ENCODE measurements at regions not wholly inside any gene's neighbourhood (a gene's known extent, or its start where the extent isn't known, plus 50 kb on each side); places are given as distances from the start of the nearest gene placed in this dataset.

- DNase-seq (ENCODE audit: low read depth) = no peak
Measured at GRCh38 chr10:47077941-47078340, 166.7 kb downstream of the PTPN20 start.

DNA sequence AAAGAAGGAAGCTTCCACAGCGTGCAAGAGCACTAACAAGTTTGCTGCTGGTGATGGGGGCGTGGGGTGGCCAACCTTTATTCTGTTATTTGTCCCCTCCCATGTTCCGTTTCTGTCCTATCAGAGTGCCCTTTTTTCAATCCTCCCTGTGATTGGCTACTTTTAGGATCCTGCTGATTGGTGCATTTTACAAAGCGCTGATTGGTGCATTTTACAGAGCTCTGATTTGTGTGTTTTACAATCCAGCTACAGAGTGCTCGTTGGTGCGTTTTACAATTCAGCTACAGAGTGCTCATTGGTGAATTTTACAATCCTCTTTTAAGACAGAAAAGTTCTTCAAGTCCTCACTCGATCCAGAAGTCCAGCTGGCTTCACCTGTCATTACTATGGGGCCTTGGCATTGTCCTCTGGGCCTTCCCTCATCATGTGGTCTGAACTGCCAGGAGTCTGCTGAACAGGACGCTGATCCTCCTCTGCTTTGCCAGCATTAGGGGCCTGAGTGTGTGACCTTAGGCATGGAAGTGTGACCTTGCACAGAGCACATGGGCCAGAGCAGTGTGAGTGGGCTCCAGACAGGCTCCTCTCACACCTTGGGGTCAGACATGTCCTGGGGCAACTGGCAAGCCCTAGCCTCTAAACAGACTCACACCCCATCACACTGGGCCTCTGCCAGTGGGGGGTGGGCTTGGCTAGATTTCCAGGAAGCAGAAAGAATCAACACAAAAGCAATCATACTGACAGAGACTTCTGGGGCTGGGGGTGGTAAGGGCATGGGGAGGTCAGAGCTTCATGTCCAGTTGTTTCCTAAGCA is 167.4 kb downstream of the PTPN20 start:
- no peak for DNase-seq (ENCODE audit: low read depth)

- DNase-seq (ENCODE audit: low read depth) = no peak
Measured at GRCh38 chr10:47079204-47079580, 168.0 kb downstream of the PTPN20 start.

GRCh38 chr10:47081264-47081663 is 170.0 kb downstream of the PTPN20 start:
- no peak for DNase-seq (ENCODE audit: low read depth)

DNA sequence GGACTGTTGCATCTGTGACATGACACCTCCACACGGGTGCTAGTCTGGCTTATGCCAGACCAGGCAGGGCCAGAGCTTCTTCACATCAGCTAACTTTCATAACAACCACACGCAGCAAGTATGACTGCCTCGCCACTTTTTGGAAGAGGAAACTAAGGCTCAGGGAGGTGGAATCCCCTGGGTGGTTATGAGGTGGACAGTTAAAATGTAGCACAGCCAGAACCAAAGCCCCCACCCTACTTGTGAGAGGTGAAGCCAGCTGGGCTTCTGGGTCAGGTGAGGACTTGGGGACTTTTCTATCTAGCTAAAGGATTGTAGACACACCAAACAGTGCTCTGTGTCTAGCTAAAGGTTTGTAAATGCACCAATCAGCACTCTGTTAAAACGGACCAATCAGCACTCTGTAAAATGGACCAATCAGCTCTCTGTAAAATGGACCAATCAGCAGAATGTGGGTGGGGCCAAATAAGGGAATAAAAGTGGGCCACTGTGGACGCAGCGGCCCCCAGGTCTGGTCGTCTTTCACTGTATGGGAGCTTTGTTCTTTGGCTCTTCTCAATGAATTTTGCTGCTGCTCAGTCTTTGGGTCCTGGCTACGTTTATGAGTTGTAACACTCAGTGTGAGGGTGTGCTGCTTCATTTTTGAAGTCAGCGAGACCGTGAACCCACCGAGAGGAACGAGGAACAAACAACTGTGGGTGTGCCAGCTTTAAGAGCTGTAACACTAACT is 171.0 kb downstream of the PTPN20 start:
- no peak for DNase-seq (ENCODE audit: low read depth)

GRCh38 chr10:47087667-47088066 is 176.4 kb downstream of the PTPN20 start:
- no peak for DNase-seq (ENCODE audit: low read depth)

DNA sequence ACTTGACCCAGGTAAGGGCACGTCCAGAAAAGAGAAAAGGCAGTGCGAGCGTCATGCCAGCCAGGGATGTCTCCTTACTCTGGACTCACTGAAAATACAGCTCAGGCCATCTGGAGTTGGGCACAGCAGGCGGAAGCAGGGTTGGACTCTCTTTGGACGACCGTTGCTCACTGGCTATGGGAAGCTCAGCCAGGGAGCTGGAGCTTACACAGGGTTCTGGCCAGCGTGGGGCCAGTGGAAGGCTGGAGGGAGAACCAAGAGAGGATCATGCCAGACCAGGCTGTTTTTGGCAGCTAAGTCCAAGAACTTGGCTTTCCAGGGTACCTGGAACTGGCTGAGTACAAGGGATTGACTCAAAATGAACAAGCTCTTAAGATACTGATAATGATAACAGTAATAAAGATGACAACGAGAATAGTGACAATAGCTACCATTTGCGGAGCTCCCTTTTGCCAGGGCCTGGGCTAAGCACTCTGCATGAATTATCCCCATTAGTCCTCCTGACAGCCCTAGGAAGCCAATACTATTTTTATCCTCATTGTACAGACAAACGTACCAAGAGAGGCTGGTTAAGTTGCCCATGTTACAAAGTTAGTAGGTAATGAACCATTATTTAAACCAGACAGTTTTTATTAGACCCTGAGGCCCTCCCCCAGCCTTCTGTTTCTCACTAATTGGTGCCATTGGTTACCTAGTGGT is 177.6 kb downstream of the PTPN20 start:
- no peak for DNase-seq (ENCODE audit: low read depth)

GRCh38 chr10:47090042-47090441 is 178.8 kb downstream of the PTPN20 start:
- DNase-seq (ENCODE audit: low read depth) = no peak

GRCh38 chr10:47090903-47091302 is 179.7 kb downstream of the PTPN20 start:
- no peak for DNase-seq (ENCODE audit: low read depth)

DNA sequence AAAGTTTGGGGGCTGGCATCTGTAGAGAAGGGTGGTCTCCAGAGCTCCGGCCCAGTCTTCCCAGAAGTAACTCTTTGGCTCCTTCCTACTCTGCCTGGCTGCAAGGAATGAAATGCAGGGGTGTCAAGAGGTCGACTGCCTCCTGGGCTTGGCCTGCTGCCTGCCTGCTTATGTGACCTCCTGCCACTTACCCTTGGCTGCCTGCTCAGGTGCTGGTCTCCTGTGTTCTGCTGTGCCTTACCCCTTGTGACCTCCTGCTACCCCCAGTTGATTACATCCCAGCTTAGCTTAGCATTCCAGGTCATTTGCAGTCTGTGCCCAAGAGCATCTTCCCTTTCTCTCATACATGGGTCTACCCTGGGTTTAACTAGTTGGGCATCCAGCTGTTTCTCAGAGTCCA is 180.2 kb downstream of the PTPN20 start:
- DNase-seq (ENCODE audit: low read depth) = no peak

DNA sequence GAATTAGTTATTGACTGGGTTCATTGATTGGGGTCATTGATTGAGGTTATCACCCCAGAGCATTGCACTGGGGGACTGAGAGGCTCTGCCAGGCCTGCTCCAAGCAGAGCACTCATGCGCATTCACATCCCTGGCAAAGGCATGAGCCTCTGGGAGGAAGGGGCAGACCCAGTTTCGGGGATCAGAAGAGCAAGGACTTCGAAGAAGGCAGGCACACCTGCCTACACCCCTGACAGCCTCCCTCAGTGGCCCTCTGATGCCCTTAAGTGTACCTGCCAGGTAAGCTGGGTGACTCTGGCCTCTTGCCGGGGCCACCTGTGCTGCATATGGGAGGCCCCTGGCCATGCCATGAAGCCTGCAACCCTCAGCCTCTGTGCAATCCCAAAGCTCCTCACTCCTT is 181.1 kb downstream of the PTPN20 start:
- DNase-seq (ENCODE audit: low read depth) = no peak

DNA sequence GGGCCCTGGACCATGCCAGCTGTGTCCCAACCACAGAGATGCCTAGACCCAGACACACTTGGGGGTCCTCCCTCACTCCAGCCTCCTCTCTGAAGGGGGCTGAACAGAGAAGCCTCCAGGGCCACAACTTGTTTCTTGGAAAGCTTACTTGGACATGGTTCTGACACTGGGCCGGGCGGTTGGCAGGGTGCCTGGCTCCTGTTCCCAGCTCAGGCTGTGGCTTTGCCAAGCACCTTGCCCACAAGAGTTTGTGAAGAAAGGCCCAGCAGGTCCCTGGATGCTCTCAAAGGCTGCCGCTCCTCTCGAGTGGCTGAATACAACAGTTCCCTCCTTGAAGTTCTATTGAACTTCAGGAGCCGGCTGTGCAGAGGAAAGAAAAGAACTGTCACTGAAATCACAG is 181.6 kb downstream of the PTPN20 start:
- no peak for DNase-seq (ENCODE audit: low read depth)

GRCh38 chr10:47094126-47094525 is 182.9 kb downstream of the PTPN20 start:
- no peak for DNase-seq (ENCODE audit: low read depth)

DNA sequence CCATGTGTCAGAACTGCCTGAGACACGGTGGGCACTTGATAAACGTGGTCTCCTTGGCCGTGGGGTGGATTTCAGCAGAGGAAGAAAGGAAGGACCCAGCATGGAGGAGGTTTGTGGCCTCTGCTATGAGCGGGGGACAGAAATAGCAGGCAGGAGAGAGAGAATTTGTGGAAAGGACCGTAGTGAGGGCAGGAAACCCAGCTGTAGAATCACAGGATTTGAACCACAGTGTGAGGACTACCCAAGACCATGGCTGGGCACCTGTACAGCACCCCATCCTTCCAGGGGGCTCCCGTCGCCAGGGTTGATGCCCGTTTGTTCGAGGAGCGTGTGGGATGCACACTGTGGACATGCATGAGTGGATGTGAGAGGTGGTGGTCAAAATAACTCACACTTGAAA is 183.4 kb downstream of the PTPN20 start:
- no peak for DNase-seq (ENCODE audit: low read depth)

DNA sequence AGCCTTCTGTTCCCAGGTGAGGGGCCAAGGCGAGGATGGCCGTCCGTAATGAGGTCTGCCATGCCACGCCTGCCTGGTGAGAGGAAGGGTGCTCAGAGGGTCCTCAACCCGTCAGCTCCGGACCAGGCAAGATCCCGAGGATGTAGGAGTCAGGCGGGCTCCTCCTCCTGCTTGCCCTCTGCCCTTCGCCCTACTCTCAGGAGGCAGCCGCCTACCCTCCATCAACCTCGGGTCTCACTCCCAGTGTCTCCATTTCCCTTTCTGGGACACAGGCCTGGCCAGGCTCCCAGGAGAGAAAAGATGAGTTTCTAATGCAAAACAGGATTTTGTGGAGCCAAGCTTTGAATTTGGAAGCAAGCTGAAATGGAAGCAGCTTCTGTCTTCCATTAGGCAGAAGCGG is 184.0 kb downstream of the PTPN20 start:
- DNase-seq (ENCODE audit: low read depth) = no peak

DNA sequence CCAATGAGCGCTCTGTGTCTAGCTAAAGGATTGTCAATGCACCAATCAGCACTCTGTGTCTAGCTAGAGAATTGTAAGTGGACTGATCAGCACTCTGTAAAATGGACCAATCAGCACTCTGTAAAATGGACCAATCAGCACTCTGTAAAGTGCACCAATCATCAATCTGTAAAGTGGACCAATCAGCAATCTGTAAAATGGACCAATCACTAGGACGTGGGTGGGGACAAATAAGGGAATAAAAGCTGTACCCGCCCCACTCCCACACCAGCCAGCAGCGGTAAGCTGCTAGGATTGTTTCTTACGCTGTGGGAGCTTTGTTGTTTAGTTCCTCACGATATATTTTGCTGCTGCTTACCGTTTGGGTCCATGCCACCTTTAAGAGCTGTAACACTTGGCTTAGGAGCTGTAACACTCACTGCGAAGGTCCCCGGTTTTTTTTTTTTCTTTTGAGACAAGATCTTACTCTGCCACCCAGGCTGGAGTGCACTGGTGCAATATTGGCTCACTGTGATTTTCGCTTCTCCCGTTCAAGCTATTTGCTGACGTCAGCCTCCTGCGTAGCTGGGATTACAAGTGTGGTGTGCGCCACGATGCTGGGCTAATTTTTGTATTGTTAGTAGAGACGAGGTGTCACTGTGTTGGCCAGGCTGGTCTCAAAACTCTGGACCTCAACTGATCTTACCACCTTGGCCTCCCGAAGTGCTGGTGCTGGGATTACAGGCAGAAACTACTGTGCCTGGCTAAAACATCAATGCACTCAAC is 184.8 kb downstream of the PTPN20 start:
- DNase-seq (ENCODE audit: low read depth) = no peak

DNA sequence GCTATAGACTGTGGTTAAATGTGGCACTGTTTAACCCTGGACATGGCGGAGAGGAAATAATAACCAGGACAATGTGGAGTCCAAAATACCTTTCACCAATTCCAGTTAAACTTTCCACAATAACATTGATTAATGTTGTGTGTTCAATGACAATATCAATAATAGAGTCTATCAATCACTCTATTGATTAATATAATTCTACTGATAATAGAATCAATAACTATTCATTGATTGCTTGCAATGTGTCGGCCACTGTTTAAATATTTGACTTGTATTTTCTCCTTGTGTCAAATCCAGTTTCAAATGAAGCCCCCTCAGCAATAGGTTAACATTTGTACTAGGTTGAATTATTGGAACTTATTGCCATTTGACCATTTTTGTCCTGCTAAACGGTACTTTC is 187.0 kb downstream of the PTPN20 start:
- no peak for DNase-seq (ENCODE audit: low read depth)

DNA sequence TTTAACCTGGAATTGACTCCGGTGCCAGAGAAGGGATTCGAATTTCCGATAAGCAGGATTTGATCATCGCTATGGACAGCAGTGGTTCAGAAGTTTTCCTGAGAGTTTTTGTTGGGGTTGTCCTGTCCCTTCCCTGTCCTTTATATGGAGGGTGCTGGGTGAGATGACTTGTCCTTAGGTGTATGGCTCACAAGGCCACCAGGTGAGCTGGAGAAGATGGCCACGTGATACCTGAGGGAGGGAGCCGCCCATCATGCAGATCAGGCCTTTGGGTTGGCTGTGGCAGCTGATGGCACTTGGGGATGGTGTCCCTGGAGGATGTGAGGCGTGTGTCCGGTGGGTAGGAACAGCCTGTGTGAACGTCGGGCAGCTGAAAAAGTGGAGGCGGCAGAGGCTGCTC is 187.7 kb downstream of the PTPN20 start:
- DNase-seq (ENCODE audit: low read depth) = no peak

- no peak for DNase-seq (ENCODE audit: low read depth)
Measured at GRCh38 chr10:47099474-47099873, 188.2 kb downstream of the PTPN20 start.

DNA sequence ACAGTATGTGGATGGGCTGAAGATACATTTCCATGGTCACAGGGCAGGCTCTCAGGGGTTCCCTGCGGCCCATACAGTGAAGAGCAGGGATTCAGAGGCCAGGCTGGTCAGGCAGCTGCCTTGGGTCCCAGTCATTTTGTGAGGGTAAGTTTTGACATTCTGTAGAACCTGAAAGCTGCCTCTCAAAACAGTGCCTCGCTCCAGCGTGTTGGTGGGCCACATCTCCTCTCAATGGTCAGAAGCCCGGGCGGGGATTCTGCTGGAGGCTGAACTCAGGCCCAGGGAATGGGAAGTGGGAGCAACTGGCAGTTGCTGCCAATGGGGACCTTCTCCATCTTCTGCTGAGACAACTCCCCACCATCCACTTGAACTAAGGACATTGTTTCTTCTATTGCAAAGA is 190.0 kb downstream of the PTPN20 start:
- DNase-seq (ENCODE audit: low read depth) = no peak

GRCh38 chr10:47101807-47102206 is 190.6 kb downstream of the PTPN20 start:
- DNase-seq (ENCODE audit: low read depth) = no peak

DNA sequence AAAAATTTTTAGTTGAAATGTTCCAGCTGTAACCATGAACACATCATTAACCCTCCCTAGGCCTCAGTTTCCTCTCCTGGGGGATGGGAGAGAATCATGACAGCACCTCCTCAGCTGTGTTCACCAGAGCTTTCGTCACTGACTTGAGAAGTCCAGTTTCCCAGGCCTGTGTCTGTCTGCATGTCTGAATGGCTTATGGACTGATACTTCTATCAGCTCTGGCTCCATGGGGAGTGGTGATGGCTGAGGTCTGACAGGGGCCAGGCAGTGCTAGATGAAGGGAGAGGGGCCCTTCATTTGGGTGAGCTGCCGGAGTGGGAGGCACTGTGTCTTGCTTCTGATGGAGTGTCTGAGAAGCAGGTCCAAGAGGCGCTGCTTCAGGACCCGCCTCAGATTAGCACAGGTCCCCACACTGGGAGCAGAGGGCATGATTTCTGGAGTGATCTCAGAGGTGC is 192.9 kb downstream of the PTPN20 start:
- DNase-seq (ENCODE audit: low read depth) = no peak
